CD4-positive, alpha-beta T cell treated with Interleukin-6 for 4 hours (primary cell): ENCODE measurements at regions not wholly inside any gene's neighbourhood (a gene's known extent, or its start where the extent isn't known, plus 50 kb on each side); places are given as distances from the start of the nearest gene placed in this dataset.

Experiments
- DNase-seq: peaks from one replicate; pipeline ENCODE4 v3.0.0-alpha.2; 2020; ENCODE audit warnings: mixed read lengths

- no peak for DNase-seq
Observed at GRCh38 chr2:217103752-217104545, 244.1 kb upstream of the TNP1 start.

GRCh38 chr2:217102956-217103355 lies 243.1 kb upstream of the TNP1 start:
- no peak for DNase-seq

DNA sequence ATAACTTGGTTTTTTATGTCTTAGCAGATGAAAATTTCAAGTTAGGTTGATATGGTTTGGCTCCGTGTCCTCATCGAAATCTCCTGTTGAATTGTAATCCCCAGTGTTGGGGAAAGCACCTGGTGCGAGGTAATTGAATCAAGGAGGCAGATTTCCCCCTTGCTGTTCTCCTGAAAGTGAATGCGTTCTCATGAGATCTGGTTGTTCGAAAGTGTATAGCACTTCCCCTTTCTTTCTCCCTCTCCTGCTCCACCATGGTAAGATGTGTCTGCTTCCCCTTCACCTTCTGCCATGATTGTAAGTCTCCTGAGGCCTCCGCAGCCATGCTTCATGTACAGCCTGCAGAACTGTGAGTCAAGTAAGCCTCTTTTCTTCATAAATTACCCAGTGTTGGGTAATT lies 242.1 kb upstream of the TNP1 start:
- no peak for DNase-seq

DNA sequence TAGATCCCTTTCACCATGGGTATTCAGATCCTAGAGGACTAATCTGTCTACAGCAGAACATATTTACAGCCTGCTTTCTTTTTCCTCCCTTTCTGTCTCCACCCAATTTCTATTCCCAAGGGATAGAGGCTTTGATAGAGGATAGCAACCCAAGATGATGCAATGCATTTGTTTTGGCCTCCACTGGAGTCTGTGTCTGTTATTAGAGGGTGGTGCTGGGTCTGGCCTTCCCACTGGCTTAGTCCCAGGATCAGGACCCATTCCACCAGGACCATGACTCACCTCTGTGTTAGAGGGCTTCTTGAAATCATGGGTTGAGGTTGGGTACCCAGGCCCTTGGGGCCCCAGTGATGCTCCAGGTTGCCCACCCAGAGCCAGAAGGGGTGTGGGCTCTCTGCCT lies 239.7 kb upstream of the TNP1 start:
- DNase-seq, result no peak

DNA sequence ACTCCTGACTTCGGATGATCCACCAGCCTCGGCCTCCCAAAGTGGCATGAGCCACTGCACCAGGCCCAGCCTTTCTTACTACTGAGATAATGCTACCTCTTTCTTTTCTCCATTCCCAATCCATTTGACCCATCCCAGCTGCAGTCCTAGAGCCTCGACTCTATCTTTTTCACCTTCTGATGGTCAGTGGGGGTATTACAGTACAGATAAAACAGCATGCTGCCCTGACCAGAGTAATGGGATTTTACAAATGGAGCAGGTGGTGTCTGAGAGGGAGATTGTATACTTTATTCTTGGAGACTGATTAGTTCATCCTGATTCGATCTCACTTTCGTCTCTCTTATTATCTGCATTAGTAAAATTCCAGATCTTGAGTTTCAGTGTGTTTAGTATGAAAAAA lies 238.6 kb upstream of the TNP1 start:
- DNase-seq, result no peak

DNA sequence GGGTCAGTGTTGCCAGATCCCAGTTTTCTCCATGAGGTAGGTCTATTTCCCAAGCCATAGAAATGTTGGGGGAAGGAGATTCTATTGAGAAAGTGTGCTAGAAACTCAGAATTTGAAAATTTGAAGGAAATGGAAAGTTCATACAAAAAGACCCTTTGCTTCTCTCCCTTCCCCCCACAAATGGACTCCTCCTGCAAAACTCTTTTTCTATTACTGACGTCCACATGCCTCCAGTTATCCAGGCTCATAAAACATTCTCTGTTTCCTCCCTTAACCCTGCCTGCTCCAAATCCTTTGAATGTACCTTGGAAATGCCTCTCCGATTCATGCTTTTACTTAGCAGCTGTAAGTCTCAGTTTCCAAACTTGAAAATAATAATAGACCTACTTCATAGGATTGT lies 237.5 kb upstream of the TNP1 start:
- no peak for DNase-seq

DNA sequence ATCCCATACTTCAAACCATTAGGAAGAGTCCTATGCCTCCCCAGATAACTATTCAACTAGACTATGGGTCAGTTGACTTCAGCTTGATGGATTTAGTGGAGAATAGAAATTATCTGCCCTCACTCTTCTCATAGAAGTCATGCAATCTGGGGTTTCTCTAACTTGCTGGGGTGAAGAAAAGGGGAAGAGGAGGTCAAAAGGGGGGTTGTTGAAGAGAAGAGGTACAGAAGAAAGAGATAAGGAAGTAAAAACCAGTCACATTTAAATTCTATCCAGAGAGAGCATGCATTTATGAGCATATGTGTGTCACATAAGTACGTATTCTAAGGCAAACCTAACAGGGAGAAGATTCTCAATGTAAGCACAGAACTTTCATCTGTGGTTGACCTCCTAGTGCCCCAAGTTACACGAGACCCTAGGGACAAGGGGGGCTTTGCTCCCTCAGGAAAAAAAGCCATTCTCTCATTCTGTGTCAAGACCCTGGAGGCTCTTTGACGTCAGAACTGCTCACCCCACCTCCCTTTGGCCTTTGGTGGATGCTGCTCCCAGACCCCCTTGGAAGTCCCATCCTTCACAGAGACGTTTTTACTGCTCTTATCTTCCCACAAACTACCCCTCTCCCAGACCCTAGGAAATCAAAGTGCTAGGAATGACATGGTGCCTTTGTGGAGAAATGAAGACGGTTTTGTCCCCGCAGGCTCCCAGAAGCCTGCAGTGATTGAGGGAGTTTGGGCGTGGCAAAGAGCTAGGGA lies 236.8 kb upstream of the TNP1 start:
- no peak for DNase-seq

- no peak for DNase-seq
Observed at GRCh38 chr2:217095511-217096205, 235.8 kb upstream of the TNP1 start.

DNA sequence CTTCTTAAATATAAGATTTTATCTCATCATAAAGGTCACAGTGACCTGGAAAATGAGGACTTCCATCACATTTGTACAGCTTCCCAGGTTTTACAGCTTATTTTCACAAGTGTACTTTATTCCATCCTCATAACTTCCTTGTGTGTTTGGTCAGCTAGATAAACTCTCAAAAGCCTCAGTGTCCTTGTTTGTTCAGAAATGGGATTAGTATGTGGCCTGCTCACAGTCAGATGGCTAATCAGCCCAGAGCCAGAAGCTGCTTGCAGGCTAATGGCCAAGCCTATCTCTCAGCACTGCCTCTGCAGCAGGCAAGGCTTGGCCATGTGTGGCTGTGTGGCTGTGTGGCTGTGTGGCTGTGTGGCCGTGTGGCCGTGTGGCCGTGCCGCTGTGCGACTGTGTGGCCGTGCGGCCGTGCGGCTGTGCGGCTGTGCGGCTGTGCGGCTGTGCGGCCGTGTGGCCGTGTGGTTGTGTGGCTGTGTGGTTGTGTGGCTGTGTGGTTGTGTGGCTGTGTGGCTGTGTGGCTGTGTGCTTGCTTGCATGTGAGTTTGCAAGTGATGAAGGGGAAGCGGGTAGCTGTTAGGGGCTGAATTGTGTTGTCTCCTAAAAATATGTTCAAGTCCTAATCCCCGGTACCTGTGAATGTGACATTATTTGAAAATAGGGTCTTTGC lies 233.0 kb upstream of the TNP1 start:
- DNase-seq, result no peak

GRCh38 chr2:217091531-217091930 lies 231.7 kb upstream of the TNP1 start:
- no peak for DNase-seq

- DNase-seq, result no peak
Observed at GRCh38 chr2:217090884-217091283, 231.0 kb upstream of the TNP1 start.

- no peak for DNase-seq
Observed at GRCh38 chr2:217090024-217090473, 230.2 kb upstream of the TNP1 start.

GRCh38 chr2:217086718-217087117 lies 226.9 kb upstream of the TNP1 start:
- DNase-seq, result no peak

DNA sequence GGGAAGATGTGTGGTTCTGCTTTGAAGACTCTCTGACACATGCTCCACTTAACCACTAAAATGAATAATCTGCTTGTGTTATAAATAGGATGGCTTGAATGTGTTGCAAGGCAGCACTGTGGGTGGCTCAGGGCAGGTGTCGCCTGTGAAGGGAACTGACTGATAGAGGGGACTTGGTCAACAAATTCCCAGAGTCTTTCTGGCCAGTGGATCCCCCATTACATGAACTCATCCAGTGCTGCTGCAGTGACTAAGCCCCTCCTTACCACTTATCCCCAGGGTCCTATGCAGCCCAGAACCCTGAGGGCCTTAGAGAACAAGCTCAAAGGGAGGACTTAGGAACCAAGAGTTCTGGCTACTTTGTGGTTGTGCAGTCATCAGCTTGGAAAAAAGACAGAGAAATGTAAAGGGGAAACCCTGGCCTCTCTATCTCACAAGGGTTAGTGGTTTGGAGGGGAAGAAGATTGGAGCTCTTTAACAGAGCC lies 226.2 kb upstream of the TNP1 start:
- DNase-seq, result no peak

DNA sequence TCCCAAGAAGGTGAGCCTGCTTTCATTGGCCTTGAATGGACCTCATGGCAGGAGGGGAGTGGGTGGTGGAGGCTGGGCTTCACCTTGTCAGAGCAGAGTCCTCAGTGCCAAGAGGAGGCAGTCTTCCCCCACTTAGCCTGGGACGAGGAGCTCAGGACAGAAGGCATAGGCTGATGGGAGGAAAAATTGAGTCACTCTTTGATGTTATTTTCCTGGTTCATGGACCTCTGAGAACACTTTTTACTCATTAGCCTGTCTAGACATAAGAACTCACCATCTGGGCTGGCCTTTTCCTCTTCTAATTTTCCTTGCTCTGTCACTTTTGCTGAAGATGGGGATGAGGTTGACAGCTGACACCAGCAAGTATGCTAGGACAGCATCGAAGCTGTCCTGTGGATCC lies 225.7 kb upstream of the TNP1 start:
- DNase-seq, result no peak

DNA sequence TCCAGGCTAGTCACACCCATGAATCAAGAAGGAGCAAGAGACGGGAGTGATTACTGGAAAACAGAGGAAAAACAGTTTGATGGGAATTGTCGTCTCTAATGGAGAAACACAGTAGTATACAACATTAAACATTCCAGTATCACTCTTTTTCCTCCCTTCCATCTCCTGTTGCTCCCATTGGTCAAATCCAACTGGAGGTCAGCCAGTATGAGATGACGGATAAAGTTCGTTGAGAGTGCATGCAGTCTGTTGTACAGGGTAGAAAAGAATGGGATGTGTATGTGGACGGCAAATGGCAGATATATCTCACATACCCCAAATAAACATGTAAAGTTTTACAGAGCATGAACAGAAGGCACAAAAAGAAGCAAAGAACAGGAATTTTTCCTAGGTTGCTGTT lies 221.9 kb upstream of the TNP1 start:
- DNase-seq, result no peak

GRCh38 chr2:217079165-217079564 lies 219.3 kb upstream of the TNP1 start:
- DNase-seq, result no peak

DNA sequence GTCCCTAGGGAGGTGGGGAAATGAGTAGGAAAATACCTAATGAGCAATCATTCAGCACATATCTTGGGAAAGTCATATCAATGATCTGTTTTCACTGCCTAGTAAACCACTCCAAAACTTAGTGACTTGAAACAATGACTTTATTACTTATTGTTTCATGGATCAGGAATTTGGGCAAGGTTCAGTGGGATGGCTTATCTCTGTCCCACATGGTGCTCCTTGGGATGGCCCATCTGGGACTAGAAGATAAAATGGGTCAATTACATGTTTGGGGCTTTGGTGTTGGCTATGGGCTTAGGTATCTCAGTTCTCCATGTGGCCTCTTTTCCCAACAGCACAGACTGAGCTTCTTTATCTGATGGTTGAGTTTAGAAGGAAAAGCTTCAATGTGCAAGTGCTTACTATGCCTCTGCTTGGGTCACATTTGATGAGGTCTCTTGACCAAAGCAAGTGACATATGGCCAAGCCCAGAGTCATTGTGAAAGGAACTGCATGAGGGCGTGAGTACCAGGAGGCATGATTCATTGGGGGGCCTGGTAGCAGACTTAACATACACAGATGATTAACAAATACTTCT lies 218.1 kb upstream of the TNP1 start:
- DNase-seq, result no peak

DNA sequence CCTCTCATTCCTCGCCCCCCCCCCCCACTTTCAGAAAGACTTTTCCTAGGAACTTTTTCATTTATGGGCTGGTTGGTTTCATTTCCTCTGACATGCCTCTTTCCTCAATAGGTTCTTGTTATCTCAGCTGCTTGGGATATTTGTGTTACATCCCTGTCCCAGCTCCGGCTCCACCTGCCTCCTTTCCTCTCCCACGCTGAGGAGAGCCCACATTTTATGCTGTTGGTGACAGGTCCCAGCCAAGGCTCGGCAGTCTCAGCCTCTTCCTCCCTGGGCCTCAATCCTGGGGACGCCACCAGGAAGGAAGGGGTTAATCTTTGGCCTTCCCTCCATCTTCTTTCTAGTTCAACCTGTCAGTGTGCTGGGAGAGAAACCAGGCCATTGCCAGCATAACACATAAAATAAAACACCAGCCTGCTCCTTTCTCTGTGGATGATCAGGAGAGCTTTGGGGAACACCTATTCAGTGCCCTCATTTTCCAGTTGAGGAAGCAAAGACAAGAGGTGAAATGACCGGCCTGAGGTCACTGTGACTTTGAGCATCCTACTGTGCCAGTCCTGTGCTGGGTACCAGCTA lies 216.9 kb upstream of the TNP1 start:
- DNase-seq, result no peak

GRCh38 chr2:217076058-217076435 lies 216.2 kb upstream of the TNP1 start:
- DNase-seq, result no peak

GRCh38 chr2:217075268-217076057 lies 215.6 kb upstream of the TNP1 start:
- no peak for DNase-seq
